ENCODE measurements at regions not wholly inside any gene's neighbourhood (a gene's known extent, or its start where the extent isn't known, plus 50 kb on each side); places are given as distances from the start of the nearest gene placed in this dataset.

GRCh38 chr7:132053871-132054270 is 497.4 kb upstream of the PODXL start:
- TF ChIP-seq ZNF274 (IDR thresholded peaks at IDR 0.05; ENCODE audit: low read depth, low read length): no peak
- no peak for TF ChIP-seq SUZ12 (IDR thresholded peaks at IDR 0.05; ENCODE audit: extremely low read depth, insufficient read depth, insufficient read length)

All from NT2/D1 (cell line).